Calu3 (cell line): ENCODE measurements at regions not wholly inside any gene's neighbourhood (a gene's known extent, or its start where the extent isn't known, plus 50 kb on each side); places are given as distances from the start of the nearest gene placed in this dataset.

Experiments
- BruUV-seq: library from RNA; stranded (reverse); fragments of 400-500 nt; replicated peaks from 2 replicates; lab custom pipeline; 2021; lab: Mats Ljungman, UMichigan
- CTCF ChIA-PET: fragments of 300-600 bp; sonication (Branson Sonifier 250); formaldehyde crosslinking; loops from one replicate; lab custom pipeline; 2022; ENCODE audit warnings: antibody characterized with exemption; lab: Charles Lee
- DNase-seq: peaks from one replicate; pipeline ENCODE4 v3.0.0; 2022
- H3K27ac Mint-ChIP-seq: one replicate; pipeline ENCODE4 v1.8.0; 2022; ENCODE audit warnings: mixed read lengths; ENCODE audit not compliant: unreplicated experiment
- H3K27me3 Mint-ChIP-seq: one replicate; pipeline ENCODE4 v1.8.0; 2022; ENCODE audit warnings: mixed read lengths; ENCODE audit not compliant: unreplicated experiment
- H3K36me3 Mint-ChIP-seq: one replicate; pipeline ENCODE4 v1.8.0; 2022; ENCODE audit warnings: mild to moderate bottlenecking, moderate library complexity, mixed read lengths; ENCODE audit not compliant: insufficient read depth, unreplicated experiment
- H3K4me1 Mint-ChIP-seq: one replicate; pipeline ENCODE4 v1.8.0; 2022; ENCODE audit warnings: mild to moderate bottlenecking, low read depth, mixed read lengths; ENCODE audit not compliant: unreplicated experiment
- H3K4me3 Mint-ChIP-seq: one replicate; pipeline ENCODE4 v1.8.0; 2022; ENCODE audit warnings: mild to moderate bottlenecking, low read depth, moderate library complexity, mixed read lengths; ENCODE audit not compliant: unreplicated experiment
- H3K9me3 Mint-ChIP-seq: one replicate; pipeline ENCODE4 v1.8.0; 2022; ENCODE audit warnings: low read depth, mixed read lengths; ENCODE audit not compliant: unreplicated experiment
- CTCF ChIP-seq: fragments of 200-600 bp; IDR thresholded peaks from one replicate; pipeline ENCODE4 v1.8.0; 2022; ENCODE audit warnings: antibody characterized with exemption; ENCODE audit not compliant: unreplicated experiment
- intact Hi-C: fragments of 100-400 bp; cut with micrococcal nuclease; formaldehyde crosslinking; loops from one replicate; pipeline ENCODE4 v1.10.0; 2022; ENCODE audit not compliant: unreplicated experiment

GRCh38 chr6:43933148-43933885, 163.3 kb downstream of the VEGFA start:
- intact Hi-C loops = no loop called here
- peaks cover 5% of the 10 kb centered on the region for H3K36me3 Mint-ChIP-seq
- no peaks in the 10 kb centered on the region for H3K9me3 Mint-ChIP-seq
- peaks cover 18% of the 10 kb centered on the region for H3K4me1 Mint-ChIP-seq
- no peak for DNase-seq
- TF ChIP-seq CTCF = no peak
- no peak overlapping the region for H3K4me3 Mint-ChIP-seq
- CTCF ChIA-PET = interaction anchor here (0.7 kb wide), 1 partner anchor 16 kb away, joined by 3 read pairs; no protein-coding TSS in a partner anchor
- no TSS peak for BruUV-seq
- no peak overlapping the region for H3K27ac Mint-ChIP-seq
- no peaks in the 10 kb centered on the region for H3K27me3 Mint-ChIP-seq

GRCh38 chr6:43932259-43933147, 162.5 kb downstream of the VEGFA start:
- BruUV-seq = no TSS peak
- Mint-ChIP-seq H3K9me3 (no peaks in the 10 kb centered on the region), H3K4me1 (peaks cover 18% of the 10 kb centered on the region), H3K27ac (no peak overlapping the region), H3K36me3 (peaks cover 13% of the 10 kb centered on the region), H3K27me3 (no peaks in the 10 kb centered on the region), H3K4me3 (no peak overlapping the region)
- TF ChIP-seq CTCF = no peak
- no peak for DNase-seq
- CTCF ChIA-PET = no interaction called here
- intact Hi-C loops = no loop called here

- no peak for DNase-seq
- Mint-ChIP-seq H3K36me3 (peaks cover 26% of the 10 kb centered on the region), H3K27ac (no peak overlapping the region), H3K27me3 (no peaks in the 10 kb centered on the region), H3K4me1 (peaks cover 25% of the 10 kb centered on the region), H3K4me3 (no peak overlapping the region), H3K9me3 (no peaks in the 10 kb centered on the region)
- CTCF ChIA-PET = interaction anchor here (0.5 to 2.4 kb wide), 3 partner anchors 12 to 206 kb away, joined by 3 to 9 read pairs (median 5); no protein-coding TSS in a partner anchor
- intact Hi-C loops = no loop called here
- TF ChIP-seq CTCF = no peak
- no TSS peak for BruUV-seq
These were observed 161.2 kb downstream of the VEGFA start for GRCh38 chr6:43931201-43931600.

- intact Hi-C loops = no loop called here
- no peak overlapping the region for H3K4me3 Mint-ChIP-seq
- BruUV-seq = no TSS peak
These were observed 160.6 kb downstream of the VEGFA start for GRCh38 chr6:43930440-43931154.

More at GRCh38 chr6:43930440-43931154, 160.6 kb downstream of the VEGFA start:
- DNase-seq = no peak
- Mint-ChIP-seq H3K27me3 (no peaks in the 10 kb centered on the region), H3K36me3 (peaks cover 31% of the 10 kb centered on the region), H3K4me1 (peaks cover 27% of the 10 kb centered on the region), H3K27ac (no peak overlapping the region), H3K9me3 (no peaks in the 10 kb centered on the region)
- CTCF ChIA-PET = interaction anchor here (1.1 to 2.4 kb wide), 2 partner anchors 12 to 111 kb away, joined by 3 to 9 read pairs; no protein-coding TSS in a partner anchor
- TF ChIP-seq CTCF = no peak
